Endothelial cell of umbilical vein (primary cell): ENCODE measurements at regions not wholly inside any gene's neighbourhood (a gene's known extent, or its start where the extent isn't known, plus 50 kb on each side); places are given as distances from the start of the nearest gene placed in this dataset.

Source experiments
- BruUV-seq: library from RNA; stranded (reverse); fragments of 400-500 nt; replicated peaks from 2 replicates; lab custom pipeline; 2021; lab: Mats Ljungman, UMichigan
- CTCF ChIA-PET: fragments of 300-600, 350-600 bp; sonication (Branson Sonifier 250); formaldehyde crosslinking; loops from one replicate; lab custom pipeline; 2021; ENCODE audit warnings: antibody characterized with exemption, inconsistent platforms; lab: Charles Lee
- POLR2A ChIA-PET: fragments of 300-600, 350-600 bp; sonication (Branson Sonifier 250); formaldehyde crosslinking; loops from one replicate; lab custom pipeline; 2021; ENCODE audit warnings: antibody characterized with exemption, inconsistent platforms; lab: Charles Lee
- DNase-seq: peaks from one replicate; pipeline ENCODE4 v3.0.0-alpha.2; 2011; ENCODE audit warnings: low read depth, low spot score
- FAIRE-seq: peaks from 2 replicates; lab custom pipeline; 2011; peaks lifted over from hg19 to GRCh38; lab: Jason Lieb, UNC
- H2AFZ ChIP-seq: 2 replicates; pipeline ENCODE4 v1.6.0; 2012; ENCODE audit warnings: low read depth, low read length, control low read depth, inconsistent platforms
- H3K27ac ChIP-seq: 2 replicates; pipeline ENCODE4 v1.5.1; 2011; ENCODE audit warnings: low read depth, mild to moderate bottlenecking, control low read depth, low read length, moderate library complexity; ENCODE audit not compliant: insufficient read depth
- H3K27me3 ChIP-seq, 2 experiments: 2 replicates each; pipeline versions ENCODE4 v1.6.0 to v1.6.1; 2011; ENCODE audit warnings: low read length in 2 of 2, mixed read lengths in 1 of 2; ENCODE audit not compliant: control insufficient read depth in 2 of 2, insufficient read depth in 2 of 2
- H3K36me3 ChIP-seq, 2 experiments: 2 replicates in 1 of 2; 3 replicates in 1 of 2; pipeline ENCODE4 v1.5.1; 2011; ENCODE audit warnings: low read length in 2 of 2, mild to moderate bottlenecking in 1 of 2, moderate library complexity in 1 of 2; ENCODE audit not compliant: control insufficient read depth in 2 of 2, insufficient read depth in 2 of 2; ENCODE audit errors: extremely low read depth in 1 of 2
- H3K4me1 ChIP-seq: 3 replicates; pipeline ENCODE4 v1.5.1; 2011; ENCODE audit warnings: mild to moderate bottlenecking, low read length; ENCODE audit not compliant: control insufficient read depth, insufficient read depth; ENCODE audit errors: extremely low read depth
- H3K4me2 ChIP-seq: 2 replicates; pipeline ENCODE4 v1.6.1; 2011; ENCODE audit warnings: low read length, control low read depth, mixed read lengths; ENCODE audit not compliant: insufficient read depth
- H3K4me3 ChIP-seq, 3 experiments: fragments of 200-600 bp in 1 of 3; sonication (generic), shearing (Covaris generic) in 1 of 3; replicated peaks in 1 of 3; 2 replicates each; pipeline ENCODE4 v1.5.1; 2011 to 2016; ENCODE audit warnings: control low read depth in 3 of 3, low read length in 3 of 3, mild to moderate bottlenecking in 2 of 3, inconsistent platforms in 1 of 3, low read depth in 1 of 3, moderate library complexity in 1 of 3; ENCODE audit not compliant: insufficient read depth in 1 of 3
- H3K79me2 ChIP-seq: 2 replicates; pipeline ENCODE4 v1.6.0; 2012; ENCODE audit warnings: low read length, inconsistent platforms; ENCODE audit not compliant: control insufficient read depth, insufficient read depth
- H3K9ac ChIP-seq: replicated peaks from 2 replicates; pipeline ENCODE3; 2011; ENCODE audit warnings: low read length, control low read depth; ENCODE audit not compliant: insufficient read depth; ENCODE audit errors: extremely low read depth
- H3K9me1 ChIP-seq: replicated peaks from 3 replicates; pipeline ENCODE4 v1.6.0; 2011; ENCODE audit warnings: mild to moderate bottlenecking, low read length; ENCODE audit not compliant: control insufficient read depth, insufficient read depth; ENCODE audit errors: extremely low read depth
- H3K9me3 ChIP-seq: replicated peaks from 2 replicates; pipeline ENCODE4 v1.5.1; 2012; ENCODE audit warnings: low read length, inconsistent platforms; ENCODE audit not compliant: control insufficient read depth, insufficient read depth
- H4K20me1 ChIP-seq: replicated peaks from 2 replicates; pipeline ENCODE3; 2011; ENCODE audit warnings: mild to moderate bottlenecking, low read length; ENCODE audit not compliant: control insufficient read depth, insufficient read depth; ENCODE audit errors: extremely low read depth
- CTCF ChIP-seq, 2 donors: IDR thresholded peaks; 1 replicate in 1 of 2; 2 replicates in 1 of 2; pipeline ENCODE4 v1.5.1; 2011; ENCODE audit warnings: low read length in 2 of 2, mild to moderate bottlenecking in 2 of 2, moderate library complexity in 2 of 2, control low read depth in 1 of 2, inconsistent platforms in 1 of 2, low read depth in 1 of 2; ENCODE audit not compliant: insufficient read depth in 1 of 2; ENCODE audit errors: extremely low read depth in 1 of 2
- EZH2 ChIP-seq: IDR thresholded peaks from 2 replicates; pipeline ENCODE4 v1.6.1; 2012; ENCODE audit warnings: borderline replicate concordance, low read depth, mild to moderate bottlenecking, moderate library complexity, low read length, inconsistent platforms; ENCODE audit not compliant: severe bottlenecking
- FOS ChIP-seq: IDR thresholded peaks from 2 replicates; pipeline ENCODE4 v1.6.1; 2011; ENCODE audit warnings: mild to moderate bottlenecking, low read length, moderate library complexity, borderline replicate concordance; ENCODE audit not compliant: insufficient read depth
- GATA2 ChIP-seq: IDR thresholded peaks from 2 replicates; pipeline ENCODE4 v1.7.0; 2011; ENCODE audit warnings: low read depth, mild to moderate bottlenecking, moderate library complexity, mixed read lengths, low read length; ENCODE audit not compliant: insufficient read length, insufficient read depth
- JUN ChIP-seq: IDR thresholded peaks from 2 replicates; pipeline ENCODE4 v1.6.1; 2011; ENCODE audit warnings: borderline replicate concordance, low read depth; ENCODE audit not compliant: insufficient read length, insufficient read depth
- MYC ChIP-seq: IDR thresholded peaks from one replicate; pipeline ENCODE4 v1.6.1; 2011; ENCODE audit warnings: mild to moderate bottlenecking, low read depth, low read length
- POLR2A ChIP-seq: IDR thresholded peaks from 2 replicates; pipeline ENCODE4 v1.6.1; 2012; ENCODE audit warnings: low read depth, mild to moderate bottlenecking, control low read depth, low read length
- POLR2AphosphoS5 ChIP-seq: IDR thresholded peaks from 2 replicates; pipeline ENCODE4 v1.6.1; 2012; ENCODE audit warnings: low read depth, mild to moderate bottlenecking, control low read depth, low read length, moderate library complexity; ENCODE audit not compliant: insufficient read depth
- dilution Hi-C: fragments of 300-500 bp; cut with MboI; formaldehyde crosslinking; loops from one replicate; pipeline ENCODE4 v1.15.0; 2019; ENCODE audit warnings: low sequenced_read_pairs; ENCODE audit not compliant: extremely low pct_ligation_motif_present
- intact Hi-C: fragments of 100-400 bp; cut with micrococcal nuclease; formaldehyde crosslinking; loops from one replicate; pipeline ENCODE4 v1.10.0; 2022
- TF ChIP-seq, protein P1 (sequence below): IDR thresholded peaks from 2 replicates; pipeline ENCODE4 v1.6.1; 2011; ENCODE audit not compliant: insufficient read depth, insufficient read length

DNA sequence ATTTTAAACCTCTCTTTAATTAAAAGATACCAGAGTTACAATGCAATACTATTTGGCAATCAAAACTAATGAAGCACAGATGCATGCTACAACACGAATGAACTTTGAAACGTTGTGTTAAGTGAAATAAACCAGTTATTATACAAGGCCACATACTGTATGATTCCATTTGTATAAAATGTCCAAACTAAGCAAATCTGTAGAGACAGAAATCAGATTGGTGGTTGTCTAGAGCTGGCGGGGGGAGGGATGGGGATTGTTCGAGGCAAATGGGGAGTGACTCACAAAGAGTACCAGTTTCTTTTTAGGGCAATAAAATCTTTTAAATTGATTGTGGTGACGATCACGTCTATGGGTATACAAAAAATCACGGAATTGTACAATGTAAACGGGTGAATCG lies 677.0 kb downstream of the NTRK3 start:
- no peaks in the 10 kb centered on the region for H3K36me3 ChIP-seq
- FAIRE-seq (no peak), DNase-seq (no peak)
- ChIA-PET CTCF (no interaction called here), POLR2A (no interaction called here)
- intact Hi-C loops: no loop called here
- H3K4me2 ChIP-seq: no peak overlapping the region
- H3K27ac ChIP-seq: no peak overlapping the region
- dilution Hi-C loops: no loop called here
- no peak for TF ChIP-seq GATA2
- TF ChIP-seq JUN: no peak
- TF ChIP-seq FOS: no peak
- TF ChIP-seq POLR2A: no peak
- TF ChIP-seq EZH2: no peak
- no peak for TF ChIP-seq CTCF (IDR thresholded peaks at IDR 0.05; ENCODE audit: extremely low read depth in 1 of 2, insufficient read depth in 1 of 2, low read depth in 1 of 2, low read length in 2 of 2)
- TF ChIP-seq, protein P1, sequence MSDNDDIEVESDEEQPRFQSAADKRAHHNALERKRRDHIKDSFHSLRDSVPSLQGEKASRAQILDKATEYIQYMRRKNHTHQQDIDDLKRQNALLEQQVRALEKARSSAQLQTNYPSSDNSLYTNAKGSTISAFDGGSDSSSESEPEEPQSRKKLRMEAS: no peak
- no peak for TF ChIP-seq POLR2AphosphoS5
- TF ChIP-seq MYC: no peak
- H3K79me2 ChIP-seq: no peaks in the 10 kb centered on the region
- BruUV-seq: no TSS peak
- H3K9me3 ChIP-seq: no peaks in the 10 kb centered on the region
- no peaks in the 10 kb centered on the region for H3K9me1 ChIP-seq
- no peaks in the 10 kb centered on the region for H4K20me1 ChIP-seq
- no peaks in the 10 kb centered on the region for H3K27me3 ChIP-seq
- no peaks in the 10 kb centered on the region for H3K4me1 ChIP-seq
- no peak overlapping the region for H3K9ac ChIP-seq
- H2AFZ ChIP-seq: no peak overlapping the region
- H3K4me3 ChIP-seq: no peak overlapping the region
